Pancreas (tissue), 10 donors: ENCODE measurements at regions not wholly inside any gene's neighbourhood (a gene's known extent, or its start where the extent isn't known, plus 50 kb on each side); places are given as distances from the start of the nearest gene placed in this dataset.

ENCODE experiments used
- ATAC-seq, 4 donors: fragments of 200-7000 bp; cut with Tn5 transposase; one replicate each; pipeline versions ENCODE4 v1.8.0 to v1.9.1; 2020; ENCODE audit warnings: mild to moderate bottlenecking in 4 of 4, moderate library complexity in 4 of 4
- DNase-seq, 6 donors: peaks; one replicate each; pipeline ENCODE4 v3.0.0-alpha.2; 2020
- FAIRE-seq: peaks from 2 replicates; lab custom pipeline; 2012; peaks lifted over from hg19 to GRCh38; lab: Jason Lieb, UNC
- H3K27ac ChIP-seq, 4 donors: fragments of 200-600 bp; sonication (generic); 1 replicate in 3 of 4; 2 replicates in 1 of 4; pipeline versions ENCODE4 v1.5.0 to v1.8.0; 2020
- H3K27me3 ChIP-seq, 4 donors: fragments of 200-600 bp; one replicate each; pipeline ENCODE4 v1.8.0; 2021
- H3K36me3 ChIP-seq, 3 donors: fragments of 200-600 bp; sonication (generic) in 1 of 3; one replicate each; pipeline versions ENCODE4 v1.5.0 to v1.8.0; 2020 to 2021
- H3K4me1 ChIP-seq, 3 donors: fragments of 200-600 bp; one replicate each; pipeline ENCODE4 v1.8.0; 2021
- H3K4me3 ChIP-seq, 4 donors: fragments of 200-600 bp; sonication (generic) in 2 of 4; one replicate each; pipeline versions ENCODE4 v1.5.0 to v1.8.0; 2020 to 2021
- H3K9me3 ChIP-seq, 4 donors: fragments of 200-600 bp; one replicate each; pipeline ENCODE4 v1.8.0; 2021
- WGBS, 2 donors: extraction: QIAGEN DNeasy Blood & Tissue Kit; methylation state at CpG; one replicate each; pipeline ENCODE4 v1.1.7; 2013; 5-methylcytosine and 5-hydroxymethylcytosine counted together
- intact Hi-C, 3 donors: fragments of 100-400 bp; cut with DNase I; formaldehyde crosslinking; loops; one replicate each; pipeline versions ENCODE4 v1.11.1 to v1.14.2; 2022
- TF ChIP-seq, protein P1 (sequence below), 4 donors: fragments of 200-600 bp; sonication (generic) in 3 of 4; IDR thresholded peaks; one replicate each; pipeline versions ENCODE4 v1.5.0 to v1.8.0; 2021; ENCODE audit warnings: antibody characterized with exemption in 4 of 4
- donor health status: healthy with polysubstance abuse.
- donor health status: DM: no; HTN: no; CAD: no; lungs with moderate emphysema.
- donor health status: DM: no; HTN: no; CAD: no.
- donor health status: control.
- donor health status: control.
- donor health status: Bipolar disorder and iron deficiency.
- donor health status: DM: yes; HTN: yes; CAD: no.
- donor health status: DM: no; HTN: no; CAD: no.
- donor health status: DM: no; HTN: no; CAD: no.
- donor health status: DM: yes; HTN: yes; CAD: no.

DNA sequence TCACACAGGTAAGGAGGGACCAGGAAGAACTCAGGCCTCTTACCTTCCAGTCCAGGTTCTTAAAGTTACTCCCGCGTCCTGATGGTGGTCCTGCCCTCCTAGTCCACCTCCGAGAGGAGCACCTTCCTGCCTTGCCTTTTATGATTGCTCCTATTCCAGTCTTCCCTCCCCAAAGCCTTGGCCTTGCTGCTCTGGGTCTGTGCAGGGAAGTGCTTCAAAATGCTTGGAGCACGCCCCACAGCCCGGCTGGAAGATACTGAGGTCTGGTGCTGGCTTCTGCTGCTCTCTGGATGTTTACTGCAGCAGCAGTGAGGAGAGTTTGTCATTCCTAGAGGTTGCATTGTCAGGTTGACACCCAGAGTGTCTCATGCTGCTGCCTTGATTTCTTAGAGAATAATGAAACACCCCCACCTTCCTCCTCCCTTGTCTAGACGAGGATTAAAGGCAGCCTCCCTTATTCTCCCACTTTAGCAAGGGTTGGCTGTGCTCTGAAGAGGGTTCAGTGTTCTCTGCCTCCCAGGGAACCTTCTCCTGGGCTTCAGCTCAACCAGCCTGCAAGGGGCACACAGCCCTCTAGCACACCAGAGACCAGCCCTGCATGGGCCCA, 142.2 kb upstream of the CACNA1E start:
- no peak for ATAC-seq
- DNase-seq = no peak
- Histone ChIP-seq H3K36me3 (no peaks in the 10 kb centered on the region), H3K4me3 (no peak overlapping the region), H3K27ac (no peak overlapping the region), H3K4me1 (no peaks in the 10 kb centered on the region), H3K9me3 (no peaks in the 10 kb centered on the region), H3K27me3 (no peaks in the 10 kb centered on the region)
- TF ChIP-seq, protein P1, sequence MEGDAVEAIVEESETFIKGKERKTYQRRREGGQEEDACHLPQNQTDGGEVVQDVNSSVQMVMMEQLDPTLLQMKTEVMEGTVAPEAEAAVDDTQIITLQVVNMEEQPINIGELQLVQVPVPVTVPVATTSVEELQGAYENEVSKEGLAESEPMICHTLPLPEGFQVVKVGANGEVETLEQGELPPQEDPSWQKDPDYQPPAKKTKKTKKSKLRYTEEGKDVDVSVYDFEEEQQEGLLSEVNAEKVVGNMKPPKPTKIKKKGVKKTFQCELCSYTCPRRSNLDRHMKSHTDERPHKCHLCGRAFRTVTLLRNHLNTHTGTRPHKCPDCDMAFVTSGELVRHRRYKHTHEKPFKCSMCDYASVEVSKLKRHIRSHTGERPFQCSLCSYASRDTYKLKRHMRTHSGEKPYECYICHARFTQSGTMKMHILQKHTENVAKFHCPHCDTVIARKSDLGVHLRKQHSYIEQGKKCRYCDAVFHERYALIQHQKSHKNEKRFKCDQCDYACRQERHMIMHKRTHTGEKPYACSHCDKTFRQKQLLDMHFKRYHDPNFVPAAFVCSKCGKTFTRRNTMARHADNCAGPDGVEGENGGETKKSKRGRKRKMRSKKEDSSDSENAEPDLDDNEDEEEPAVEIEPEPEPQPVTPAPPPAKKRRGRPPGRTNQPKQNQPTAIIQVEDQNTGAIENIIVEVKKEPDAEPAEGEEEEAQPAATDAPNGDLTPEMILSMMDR (IDR thresholded peaks at IDR 0.05) = no peak
- FAIRE-seq = no peak
- intact Hi-C loops = no loop called here
- 66 to 76% methylated on average over 6 of the region's 6 CpGs for WGBS, 2 donors

DNA sequence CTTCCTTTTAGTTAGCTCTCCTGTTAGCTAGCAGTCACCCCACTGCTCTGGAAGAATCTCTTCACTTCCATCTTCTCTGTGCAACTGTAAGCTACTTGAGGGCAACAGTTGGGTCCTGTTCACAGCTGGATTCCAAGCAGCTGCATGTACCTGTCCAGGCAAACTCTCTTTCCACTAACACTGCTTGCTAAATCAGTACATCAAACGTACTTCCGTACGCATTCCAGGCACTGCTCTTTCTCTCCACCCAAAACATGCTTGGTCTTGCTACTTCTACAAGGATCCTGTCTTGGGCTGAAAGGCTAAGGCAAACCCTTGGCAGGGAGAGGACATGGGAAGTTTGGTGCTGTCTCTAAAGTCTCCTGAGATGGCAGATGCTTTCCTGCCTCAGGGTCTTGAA, 139.2 kb upstream of the CACNA1E start:
- TF ChIP-seq, protein P1 (IDR thresholded peaks at IDR 0.05) = no peak
- 66 to 79% methylated on average over 3 of the region's 3 CpGs for WGBS, 2 donors
- H3K36me3 ChIP-seq = no peaks in the 10 kb centered on the region
- no peak overlapping the region for H3K27ac ChIP-seq
- no peak for DNase-seq
- no peaks in the 10 kb centered on the region for H3K9me3 ChIP-seq
- no peaks in the 10 kb centered on the region for H3K27me3 ChIP-seq
- no peak overlapping the region for H3K4me3 ChIP-seq
- no peak for FAIRE-seq
- ATAC-seq = no peak
- intact Hi-C loops = no loop called here
- no peaks in the 10 kb centered on the region for H3K4me1 ChIP-seq

DNA sequence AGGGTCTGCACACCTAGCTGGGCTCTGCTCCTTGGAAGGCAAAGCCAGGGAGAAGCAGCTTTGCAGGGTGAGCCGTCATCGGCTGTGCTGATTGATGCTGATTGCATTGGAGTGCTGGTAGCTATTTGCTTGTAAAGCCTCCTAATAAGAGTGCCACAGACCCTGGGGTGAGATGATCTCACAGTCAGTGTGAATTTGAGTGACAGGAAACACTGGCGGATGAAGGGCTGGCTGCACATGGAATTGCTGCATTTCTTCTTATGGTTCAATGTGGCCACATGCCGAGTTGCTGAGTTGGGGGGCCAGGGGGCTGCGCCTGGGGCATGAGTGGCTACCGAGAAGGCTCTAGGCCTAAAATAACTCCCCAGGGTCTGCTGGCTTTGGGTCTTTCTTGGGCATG, 138.2 kb upstream of the CACNA1E start:
- no peak overlapping the region for H3K4me3 ChIP-seq
- TF ChIP-seq, protein P1 (IDR thresholded peaks at IDR 0.05) = no peak
- intact Hi-C loops = no loop called here
- no peak overlapping the region for H3K27ac ChIP-seq
- no peaks in the 10 kb centered on the region for H3K36me3 ChIP-seq
- DNase-seq (no peak), FAIRE-seq (no peak), ATAC-seq (no peak)
- H3K4me1 ChIP-seq = no peaks in the 10 kb centered on the region
- 51 to 53% methylated on average over 6 of the region's 6 CpGs for WGBS, 2 donors
- H3K9me3 ChIP-seq = no peaks in the 10 kb centered on the region
- no peaks in the 10 kb centered on the region for H3K27me3 ChIP-seq

DNA sequence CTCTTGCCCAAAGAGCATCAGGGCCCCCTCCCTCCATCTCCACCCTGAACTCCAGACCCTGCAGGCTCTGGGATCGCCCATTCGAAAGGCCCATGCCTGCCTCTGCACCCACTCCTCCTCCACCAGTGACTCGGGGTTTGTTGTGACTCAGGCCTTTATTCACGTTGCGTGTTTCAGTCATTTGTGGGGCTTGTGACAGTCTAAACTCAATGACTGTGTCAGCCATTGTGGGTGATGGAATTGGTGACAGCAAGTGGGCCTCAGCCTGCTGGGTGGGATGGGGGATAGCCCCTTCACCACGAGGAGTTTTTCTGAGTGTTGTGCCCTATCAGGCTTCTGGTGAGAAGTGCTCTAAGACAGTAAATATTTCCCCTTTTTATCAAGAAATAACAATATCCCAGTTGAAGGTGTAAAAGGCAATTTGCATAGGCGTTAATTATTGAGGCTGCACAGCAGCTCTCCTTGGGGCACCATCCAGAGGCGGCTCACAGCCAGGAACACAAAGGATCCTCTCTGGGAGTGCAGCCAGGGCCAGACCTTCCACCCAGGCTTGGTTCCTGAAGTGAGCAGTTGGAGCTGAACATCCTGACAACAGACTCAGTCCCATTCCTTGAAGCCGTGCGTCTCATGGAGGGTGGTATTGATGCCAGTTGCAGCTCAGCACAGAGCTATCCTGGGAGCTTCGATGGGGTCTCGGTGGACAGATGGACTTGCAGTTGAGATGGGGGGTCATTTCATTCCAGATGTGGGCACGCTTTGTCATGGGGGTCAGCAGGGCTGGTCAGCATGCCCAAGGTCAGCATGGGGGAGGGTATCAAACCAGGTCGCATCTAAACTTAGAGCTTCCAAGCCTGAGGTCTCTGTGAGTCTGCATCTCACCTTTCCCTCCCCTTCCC, 135.6 kb upstream of the CACNA1E start:
- FAIRE-seq = no peak
- intact Hi-C loops = no loop called here

More for the DNA sequence above, 135.6 kb upstream of the CACNA1E start:
- DNase-seq = no peak
- no peak for ATAC-seq
- Histone ChIP-seq H3K9me3 (no peaks in the 10 kb centered on the region), H3K4me3 (no peak overlapping the region), H3K36me3 (no peaks in the 10 kb centered on the region), H3K4me1 (no peaks in the 10 kb centered on the region), H3K27ac (no peak overlapping the region), H3K27me3 (no peaks in the 10 kb centered on the region)
- 65 to 78% methylated on average over 14 of the region's 14 CpGs for WGBS, 2 donors
- TF ChIP-seq, protein P1 (IDR thresholded peaks at IDR 0.05) = no peak
